AG08396 (cell line): ENCODE measurements at regions not wholly inside any gene's neighbourhood (a gene's known extent, or its start where the extent isn't known, plus 50 kb on each side); places are given as distances from the start of the nearest gene placed in this dataset.
"Not testable (repeated sequence)": the region's sequence is repeated elsewhere in the genome, so short reads cannot be mapped to it uniquely, and the experiment has no call there.

ENCODE experiments used
- DNase-seq: peaks from one replicate; pipeline ENCODE4 v3.0.0; 2012; ENCODE audit warnings: low spot score, mixed read lengths

GRCh38 chr5:39753747-39754146 is 329.0 kb upstream of the DAB2 start:
- DNase-seq: not testable (repeated sequence)

GRCh38 chr5:39750661-39751060 is 325.9 kb upstream of the DAB2 start:
- no peak for DNase-seq

GRCh38 chr5:39742916-39743315 is 318.1 kb upstream of the DAB2 start:
- no peak for DNase-seq

- no peak for DNase-seq
Measured at GRCh38 chr5:39740404-39740803, 315.6 kb upstream of the DAB2 start.

GRCh38 chr5:39732166-39732565 is 307.4 kb upstream of the DAB2 start:
- DNase-seq: no peak

GRCh38 chr5:39730699-39731098 is 305.9 kb upstream of the DAB2 start:
- DNase-seq: no peak

GRCh38 chr5:39730006-39730405 is 305.2 kb upstream of the DAB2 start:
- no peak for DNase-seq

- no peak for DNase-seq
Measured at GRCh38 chr5:39726467-39726866, 301.7 kb upstream of the DAB2 start.

- no peak for DNase-seq
Measured at GRCh38 chr5:39721394-39721793, 296.6 kb upstream of the DAB2 start.

- no peak for DNase-seq
Measured at GRCh38 chr5:39720136-39720535, 295.4 kb upstream of the DAB2 start.

GRCh38 chr5:39717176-39717897 is 292.6 kb upstream of the DAB2 start:
- no peak for DNase-seq

- DNase-seq: peak; percentile 36
Measured at GRCh38 chr5:39716532-39717028, 291.8 kb upstream of the DAB2 start.

GRCh38 chr5:39714036-39714698 is 289.4 kb upstream of the DAB2 start:
- DNase-seq: peak; percentile 43

- no peak for DNase-seq
Measured at GRCh38 chr5:39713250-39713916, 288.6 kb upstream of the DAB2 start.

GRCh38 chr5:39712316-39713249 is 287.8 kb upstream of the DAB2 start:
- no peak for DNase-seq

- DNase-seq: no peak
Measured at GRCh38 chr5:39711821-39712220, 287.0 kb upstream of the DAB2 start.

- no peak for DNase-seq
Measured at GRCh38 chr5:39709032-39709431, 284.3 kb upstream of the DAB2 start.

- DNase-seq: no peak
Measured at GRCh38 chr5:39702928-39703327, 278.1 kb upstream of the DAB2 start.

GRCh38 chr5:39700523-39700922 is 275.7 kb upstream of the DAB2 start:
- DNase-seq: no peak

- no peak for DNase-seq
Measured at GRCh38 chr5:39698838-39699560, 274.2 kb upstream of the DAB2 start.

GRCh38 chr5:39697881-39698280 is 273.1 kb upstream of the DAB2 start:
- DNase-seq: no peak
